ENCODE measurements at regions not wholly inside any gene's neighbourhood (a gene's known extent, or its start where the extent isn't known, plus 50 kb on each side); places are given as distances from the start of the nearest gene placed in this dataset.

DNA sequence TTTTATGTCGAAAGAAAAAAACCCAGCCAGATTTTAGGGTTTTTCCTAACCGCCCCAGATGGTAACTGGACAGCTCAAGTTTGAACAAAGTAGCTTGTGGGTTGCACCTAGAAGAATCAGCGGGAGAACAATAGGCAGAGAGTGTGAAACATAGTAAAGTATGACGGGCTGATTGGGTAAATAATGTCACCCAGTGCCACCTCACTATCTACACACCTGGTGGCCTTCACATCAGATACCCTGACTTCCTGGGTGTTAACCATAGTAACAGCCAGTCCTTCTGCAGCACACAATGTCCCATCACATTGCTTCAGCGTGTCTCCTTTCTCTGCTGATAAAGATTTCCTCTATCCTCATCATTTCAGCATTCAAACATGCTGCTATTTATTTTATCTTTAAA lies 159.1 kb upstream of the HS3ST1 start:
- DNase-seq (ENCODE audit: low read depth in 1 of 2, low spot score in 1 of 2), result no peak

DNA sequence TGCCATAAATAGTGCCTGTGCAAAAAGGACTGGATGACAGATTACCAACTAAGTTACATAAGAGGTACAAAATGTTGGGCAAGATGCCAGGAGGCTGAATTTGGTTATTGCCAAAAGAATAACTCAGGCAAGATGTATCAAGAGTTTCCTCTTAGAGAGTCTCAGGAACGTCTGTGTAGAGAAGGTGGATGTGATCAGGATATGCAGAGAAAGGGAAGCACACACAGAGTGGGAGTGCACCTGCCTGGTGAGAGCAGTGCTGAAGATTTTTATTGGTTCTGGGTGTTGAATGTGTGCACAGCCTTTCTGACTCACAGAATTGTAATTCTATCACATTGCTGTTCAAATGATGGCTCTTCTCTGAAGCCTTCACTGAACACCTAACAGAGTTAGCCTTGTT lies 156.8 kb upstream of the HS3ST1 start:
- no peak for DNase-seq (ENCODE audit: low read depth in 1 of 2, low spot score in 1 of 2)

DNA sequence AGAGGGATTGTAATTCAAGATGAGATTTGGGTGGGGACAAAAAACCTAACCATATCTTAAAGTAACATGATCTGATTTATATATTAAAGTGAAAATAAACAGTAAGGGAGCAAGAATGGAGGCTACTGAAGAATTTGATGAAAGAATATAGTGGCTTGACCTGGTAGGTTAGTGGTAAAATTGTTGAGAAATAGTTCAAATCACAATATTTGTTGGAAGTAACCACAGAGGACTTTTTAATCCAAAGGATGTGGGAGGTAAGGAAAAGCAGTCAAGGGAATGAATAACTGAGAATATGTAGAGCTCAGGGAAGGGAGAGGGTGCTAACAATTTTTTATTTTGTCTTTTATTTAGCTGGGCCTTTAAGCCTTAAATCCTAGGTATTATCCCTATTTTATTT lies 139.8 kb upstream of the HS3ST1 start:
- DNase-seq (ENCODE audit: low read depth in 1 of 2, low spot score in 1 of 2), result no peak

DNA sequence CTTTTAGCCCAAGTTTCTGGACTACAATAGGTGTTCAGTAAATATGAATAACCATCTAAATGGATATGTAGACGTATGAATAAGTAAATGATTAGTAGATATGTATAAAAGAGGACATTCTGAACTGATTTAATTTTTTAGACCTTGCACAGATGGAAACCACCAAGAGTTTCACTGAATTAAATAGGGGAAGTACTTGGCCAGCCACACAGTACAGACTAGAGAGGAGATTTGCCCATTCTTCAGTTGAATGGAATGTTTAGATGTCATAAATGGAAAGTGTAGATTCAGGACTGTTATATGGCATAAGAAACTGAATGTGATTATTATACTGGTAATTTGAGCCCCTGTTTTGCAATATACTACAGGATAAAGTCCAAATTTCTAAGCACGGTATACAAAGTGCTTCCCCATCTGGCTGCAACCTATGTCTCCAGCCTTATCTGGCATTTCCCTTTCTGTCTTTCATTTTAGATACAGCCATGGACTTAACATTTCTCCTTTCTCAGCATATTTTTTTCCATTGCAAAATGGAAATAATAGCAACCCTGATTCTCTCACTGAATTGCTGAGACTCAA lies 137.8 kb upstream of the HS3ST1 start:
- no peak for DNase-seq (ENCODE audit: low read depth in 1 of 2, low spot score in 1 of 2)

DNA sequence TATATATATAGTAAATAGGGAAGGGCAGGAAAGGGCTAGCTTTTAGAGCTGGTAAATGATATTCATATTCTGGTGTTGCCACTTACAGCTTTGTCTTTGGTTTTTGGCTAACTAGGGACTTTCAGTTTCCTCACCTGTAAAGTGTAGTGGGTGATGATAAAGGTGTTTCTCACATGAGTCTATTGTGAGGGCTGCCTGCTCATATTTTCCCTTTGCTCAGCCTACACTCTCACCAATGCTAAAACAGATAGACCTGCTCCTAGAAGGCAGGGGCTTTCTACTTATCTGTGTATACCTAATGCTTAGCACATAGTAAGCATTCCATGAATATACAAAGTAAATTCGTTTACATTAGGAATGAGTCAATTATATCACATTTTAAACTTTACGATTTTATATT lies 137.2 kb upstream of the HS3ST1 start:
- DNase-seq (ENCODE audit: low read depth in 1 of 2, low spot score in 1 of 2), result peak in 1 of 2 donors; percentile 11

DNA sequence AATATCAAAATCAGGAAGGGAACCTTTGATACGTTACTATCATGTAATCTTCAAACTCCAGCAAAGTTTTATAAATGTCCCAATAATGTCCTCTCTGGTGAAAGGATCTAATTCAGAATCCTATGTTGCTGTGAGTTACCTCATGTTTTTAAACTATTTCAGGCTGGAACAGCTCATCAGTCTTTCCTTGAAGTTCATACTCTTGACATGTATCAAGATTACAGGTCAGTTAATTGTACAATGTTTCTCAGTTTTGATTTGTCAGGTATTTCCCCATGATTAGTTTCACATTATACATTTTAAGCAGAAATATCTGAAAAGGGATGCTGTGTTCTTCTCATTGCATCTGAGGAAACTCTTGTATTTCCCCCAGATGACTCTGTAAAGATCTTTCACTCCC lies 136.5 kb upstream of the HS3ST1 start:
- no peak for DNase-seq (ENCODE audit: low read depth in 1 of 2, low spot score in 1 of 2)

DNA sequence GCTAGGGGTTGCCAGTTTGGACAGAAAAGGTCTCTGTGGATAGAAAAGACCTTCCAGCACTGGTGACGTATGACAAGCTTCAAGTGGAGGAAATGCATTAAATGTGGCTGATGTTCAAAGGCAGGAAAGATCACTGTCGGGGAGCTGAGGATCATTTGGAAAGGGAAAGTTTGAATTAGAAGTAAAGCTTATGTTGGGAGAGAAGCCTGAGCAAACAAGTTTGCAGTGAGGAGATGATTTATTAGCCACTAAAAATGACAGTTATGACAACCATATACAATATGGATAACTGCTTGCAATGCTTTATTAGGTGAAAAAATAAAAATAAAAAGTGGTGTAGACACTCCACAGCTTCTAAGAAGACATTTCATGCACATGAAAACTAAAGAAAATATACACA lies 135.3 kb upstream of the HS3ST1 start:
- DNase-seq (ENCODE audit: low read depth in 1 of 2, low spot score in 1 of 2), result no peak

DNA sequence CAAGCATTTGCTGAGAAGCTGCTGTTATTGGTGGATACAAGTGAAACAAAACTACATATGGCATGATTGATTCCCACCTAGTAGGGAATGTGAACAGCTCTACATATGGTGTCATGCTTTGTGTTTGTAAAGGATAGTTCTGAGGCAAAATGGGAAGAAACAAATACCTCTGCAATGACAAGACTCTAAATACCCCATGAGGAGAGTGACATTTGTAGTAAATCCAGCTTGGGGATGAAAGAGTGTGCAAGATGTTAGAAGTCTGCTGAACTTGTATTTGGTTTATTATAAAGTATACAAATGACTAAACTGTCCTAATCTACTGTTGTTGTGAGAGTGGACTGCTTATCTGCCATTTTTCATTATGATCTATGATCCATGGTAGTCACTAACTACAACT lies 120.8 kb upstream of the HS3ST1 start:
- DNase-seq (ENCODE audit: low read depth in 1 of 2, low spot score in 1 of 2), result no peak

DNA sequence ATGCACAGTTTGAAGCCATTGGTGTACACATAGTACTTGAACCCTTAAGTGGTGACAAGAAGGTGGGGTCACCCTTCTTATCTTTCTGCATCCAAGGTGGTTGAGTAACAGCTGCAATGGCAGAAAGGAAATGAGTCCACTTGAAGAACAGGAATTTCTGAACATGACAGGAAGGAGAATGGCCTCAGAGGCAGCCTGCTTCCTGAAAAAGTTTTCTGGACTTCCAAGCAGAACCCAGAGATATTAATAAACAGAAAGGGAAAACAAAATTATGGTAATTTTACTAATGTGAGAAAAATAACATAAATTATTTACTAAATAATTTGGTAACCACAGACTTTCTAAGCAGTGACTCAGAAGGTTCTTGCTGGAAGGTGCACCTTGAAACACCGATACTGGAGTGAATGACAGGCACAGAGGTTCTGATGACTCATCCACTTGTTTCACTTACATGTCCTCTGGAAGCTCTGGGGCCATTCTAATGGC lies 119.9 kb upstream of the HS3ST1 start:
- peak in 1 of 2 donors; percentile 11 for DNase-seq (ENCODE audit: low read depth in 1 of 2, low spot score in 1 of 2)

DNA sequence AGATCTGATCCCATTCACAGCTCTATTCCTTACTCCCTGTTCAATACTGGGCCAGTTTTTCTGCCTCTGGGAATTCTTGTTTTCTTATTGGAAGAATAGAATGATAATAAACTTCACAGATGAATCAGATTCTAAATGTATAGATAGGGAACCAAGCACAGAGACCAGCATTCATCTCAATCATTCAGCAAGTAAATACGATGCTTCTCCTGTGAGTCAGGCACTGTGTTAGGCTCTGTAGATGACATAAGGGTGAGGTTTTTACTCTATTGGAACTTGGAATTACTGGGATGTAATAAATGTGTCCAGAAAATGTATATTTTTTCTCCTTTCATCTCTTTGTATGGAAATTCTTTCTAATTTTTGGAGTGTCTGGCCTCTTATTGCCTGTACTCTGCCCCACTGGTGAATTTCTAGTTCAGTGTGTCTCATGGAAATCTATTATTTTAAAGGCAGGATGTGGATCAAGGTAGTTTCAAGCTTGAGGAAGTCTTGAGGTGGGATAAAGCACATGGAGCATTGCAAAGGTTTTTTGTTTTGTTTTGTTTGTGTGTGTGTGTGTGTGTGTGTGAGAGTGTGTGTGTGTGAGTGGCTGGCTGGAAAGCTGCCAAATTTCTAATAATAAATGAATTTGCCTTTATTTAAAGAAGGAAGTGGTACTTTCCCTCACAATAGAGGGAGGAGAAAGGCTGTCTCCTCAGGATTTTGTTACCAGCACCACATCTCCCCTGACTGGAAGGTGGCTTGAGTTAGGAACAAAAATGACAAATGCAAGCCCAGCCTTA lies 117.9 kb upstream of the HS3ST1 start:
- no peak for DNase-seq (ENCODE audit: low read depth in 1 of 2, low spot score in 1 of 2)

DNA sequence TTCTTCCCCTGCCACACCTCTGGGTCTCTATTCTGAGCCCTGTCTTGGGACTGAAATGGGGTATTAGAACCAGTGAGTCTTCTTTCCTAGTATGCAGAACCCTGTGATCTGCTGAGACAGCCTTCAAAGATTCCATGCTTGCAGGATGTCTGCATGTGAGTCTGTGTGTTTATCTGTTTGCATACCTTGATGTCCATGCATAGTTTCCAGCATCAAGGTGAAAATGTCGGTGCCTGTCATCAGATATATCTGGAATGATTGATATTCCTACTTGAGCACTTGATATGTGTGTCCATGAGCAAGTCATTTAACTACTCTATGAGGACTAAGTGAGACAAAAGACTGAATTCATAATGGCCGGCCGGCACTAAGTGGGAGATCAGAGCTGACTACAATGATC lies 117.0 kb upstream of the HS3ST1 start:
- no peak for DNase-seq (ENCODE audit: low read depth in 1 of 2, low spot score in 1 of 2)

DNA sequence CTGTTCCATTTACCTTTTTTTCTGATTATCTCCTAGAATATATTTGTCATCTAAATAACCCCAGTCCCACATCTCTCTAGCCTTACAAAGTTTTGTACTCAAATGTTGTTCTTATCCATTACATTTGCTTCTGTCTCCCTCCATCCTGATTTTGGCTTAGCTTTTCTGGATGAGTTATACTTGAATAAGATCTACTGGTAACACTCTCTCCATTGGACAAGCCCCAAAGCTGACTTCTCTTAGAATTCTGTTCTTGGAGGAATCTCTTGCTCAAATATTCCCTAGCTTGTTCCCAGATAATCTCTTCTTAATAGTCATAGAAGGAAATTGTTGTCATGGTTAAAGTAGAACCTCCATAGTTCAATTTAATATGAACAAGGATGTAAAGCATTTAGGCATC lies 115.5 kb upstream of the HS3ST1 start:
- DNase-seq (ENCODE audit: low read depth in 1 of 2, low spot score in 1 of 2), result no peak

DNA sequence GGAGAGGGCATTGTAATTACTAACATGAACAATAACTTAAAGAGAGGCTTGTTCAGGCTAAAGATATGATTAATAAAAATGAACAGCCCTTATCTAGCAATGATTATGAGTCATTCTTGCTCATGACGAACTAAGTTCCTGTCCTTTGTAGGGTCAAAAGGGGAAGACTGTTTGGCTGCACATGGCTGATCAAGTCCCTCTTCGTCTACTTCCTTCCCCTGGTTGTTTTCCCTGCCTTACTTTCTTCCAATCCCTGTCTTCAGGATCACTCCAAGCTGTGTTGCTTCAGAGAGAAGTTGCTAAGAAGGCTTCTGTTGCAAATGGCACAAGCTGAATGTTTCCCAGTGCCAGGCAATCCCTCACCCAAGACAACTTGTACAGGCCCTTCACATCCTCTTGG lies 115.0 kb upstream of the HS3ST1 start:
- no peak for DNase-seq (ENCODE audit: low read depth in 1 of 2, low spot score in 1 of 2)

DNA sequence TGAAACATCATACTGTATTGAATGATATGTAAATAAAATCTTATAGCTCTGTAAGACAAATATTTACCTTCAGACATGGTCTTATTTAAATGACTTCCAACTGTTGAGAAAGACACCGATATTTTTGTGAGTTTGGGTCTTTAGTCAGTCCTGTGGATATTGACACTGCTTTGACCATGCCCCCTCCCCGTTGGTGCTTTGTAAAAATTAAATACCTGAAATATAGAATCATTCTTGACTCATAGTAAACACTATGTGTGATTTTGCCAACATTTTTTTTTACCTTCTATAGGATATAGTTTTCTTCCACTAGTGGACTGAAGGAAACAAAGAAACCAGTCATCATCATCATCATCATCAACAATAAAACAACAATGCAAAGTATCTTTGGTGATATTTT lies 114.3 kb upstream of the HS3ST1 start:
- DNase-seq (ENCODE audit: low read depth in 1 of 2, low spot score in 1 of 2), result no peak

DNA sequence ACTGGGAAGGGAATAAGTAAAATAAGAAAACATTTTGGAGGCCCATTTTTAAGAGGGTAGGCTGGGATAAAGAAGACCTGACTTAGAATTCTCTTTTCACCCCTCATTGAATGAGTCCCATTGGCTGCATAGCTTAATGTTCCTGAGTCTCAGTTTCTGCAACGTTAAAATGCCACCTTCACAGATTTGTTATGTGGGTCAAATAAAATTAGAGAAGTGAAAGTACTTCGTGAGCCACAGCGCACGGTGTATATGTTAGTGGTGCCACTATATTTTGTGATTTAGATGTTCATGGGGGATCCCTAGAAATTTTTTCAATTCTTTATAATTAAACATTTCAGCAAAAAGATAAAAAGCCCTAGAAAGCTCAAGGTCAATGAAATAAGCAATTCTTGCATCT lies 109.2 kb upstream of the HS3ST1 start:
- DNase-seq (ENCODE audit: low read depth in 1 of 2, low spot score in 1 of 2), result no peak

DNA sequence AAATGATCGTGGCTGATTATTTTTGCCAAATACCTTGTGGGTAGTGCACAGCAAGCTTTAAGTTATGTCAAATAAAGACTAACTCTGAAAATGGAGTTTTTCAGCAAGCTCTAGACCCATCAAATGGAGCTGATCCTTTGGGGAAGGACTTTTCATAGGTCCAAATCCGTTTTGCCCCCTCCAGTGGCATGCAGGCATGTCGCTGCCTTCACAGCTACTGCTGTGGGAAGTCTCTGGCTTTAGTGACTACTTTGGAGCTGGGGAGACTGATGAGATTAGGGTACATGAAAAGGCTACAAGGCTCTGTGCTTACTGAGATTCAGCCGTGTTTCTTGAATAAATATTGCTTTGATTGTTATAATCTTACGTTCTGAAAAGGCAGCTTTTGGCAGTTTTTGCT lies 106.6 kb upstream of the HS3ST1 start:
- no peak for DNase-seq (ENCODE audit: low read depth in 1 of 2, low spot score in 1 of 2)

DNA sequence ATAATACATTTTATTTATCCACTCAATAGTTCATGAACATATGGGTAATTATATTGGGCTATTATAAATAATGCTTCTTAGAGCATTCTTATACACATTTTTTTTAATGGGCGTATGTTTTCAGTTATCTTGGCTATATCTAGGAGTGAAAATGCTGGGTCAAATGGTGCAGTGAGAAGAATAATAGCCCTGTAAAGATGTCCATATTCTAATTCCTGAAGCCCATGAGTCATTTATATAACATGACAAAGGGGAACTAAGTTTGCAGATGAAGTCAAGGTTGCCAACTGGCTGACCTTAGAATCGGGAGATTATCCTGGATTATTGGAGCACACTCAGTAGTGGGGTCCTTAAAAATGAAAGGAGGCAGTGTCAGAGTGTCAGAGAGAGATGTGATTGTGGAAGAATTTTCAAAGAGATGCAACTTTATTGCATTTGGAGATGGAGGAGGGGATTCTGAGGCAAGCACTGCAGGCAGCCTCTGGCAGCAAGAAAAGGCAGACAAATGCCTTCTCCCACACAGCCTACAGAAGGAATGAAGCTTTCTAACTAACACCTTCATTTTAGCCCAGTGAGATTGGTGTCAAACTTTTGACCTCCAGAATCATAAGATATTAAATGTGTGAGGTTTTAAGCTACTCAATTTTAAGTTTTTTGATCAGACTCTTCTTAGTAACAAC lies 106.1 kb upstream of the HS3ST1 start:
- DNase-seq (ENCODE audit: low read depth in 1 of 2, low spot score in 1 of 2), result no peak

DNA sequence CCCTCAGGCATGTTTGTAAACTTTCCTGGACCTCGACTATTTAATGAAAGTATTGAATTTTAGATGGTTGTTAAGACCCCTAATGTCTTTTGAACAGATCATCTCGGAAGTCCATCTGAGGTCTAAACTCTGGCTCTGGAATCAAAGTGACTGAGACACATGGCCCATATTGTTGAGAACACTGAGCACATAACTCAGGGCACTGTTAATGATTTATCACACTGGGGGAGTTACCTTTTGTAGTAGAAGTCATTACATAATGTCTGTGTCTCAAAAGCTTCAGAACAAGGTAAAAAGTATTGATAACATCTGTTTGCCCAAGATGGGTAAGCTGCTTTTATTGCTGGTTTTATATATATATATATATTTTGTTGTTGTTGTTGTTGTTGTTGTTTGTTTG lies 103.4 kb upstream of the HS3ST1 start:
- no peak for DNase-seq (ENCODE audit: low read depth in 1 of 2, low spot score in 1 of 2)

DNA sequence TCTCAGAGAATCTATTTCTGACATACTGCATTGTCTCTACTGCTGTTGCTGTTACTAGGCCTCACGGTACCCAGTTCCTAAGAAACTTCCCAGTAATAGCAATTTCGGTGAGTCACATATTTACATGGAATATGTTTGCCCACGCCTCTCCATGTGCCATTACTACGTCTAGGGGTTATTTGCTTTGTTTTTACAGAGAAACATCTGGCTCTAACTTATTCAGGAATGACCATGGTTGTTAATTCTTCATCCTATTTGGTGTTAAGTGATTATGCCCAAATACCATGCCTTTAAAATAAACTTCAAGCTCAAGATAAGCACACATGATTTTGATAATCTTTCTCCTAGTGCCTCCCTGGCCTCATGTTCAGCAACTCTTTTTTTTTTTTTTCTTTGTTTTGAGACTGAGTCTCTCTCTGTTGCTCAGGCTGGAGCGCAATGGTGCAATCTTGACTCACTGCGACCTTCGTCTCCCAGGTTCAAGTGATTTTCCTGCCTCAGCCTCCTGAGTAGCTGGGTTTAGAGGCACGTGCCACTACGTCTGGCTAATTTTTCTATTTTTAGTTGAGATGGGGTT lies 101.0 kb upstream of the HS3ST1 start:
- no peak for DNase-seq (ENCODE audit: low read depth in 1 of 2, low spot score in 1 of 2)

DNA sequence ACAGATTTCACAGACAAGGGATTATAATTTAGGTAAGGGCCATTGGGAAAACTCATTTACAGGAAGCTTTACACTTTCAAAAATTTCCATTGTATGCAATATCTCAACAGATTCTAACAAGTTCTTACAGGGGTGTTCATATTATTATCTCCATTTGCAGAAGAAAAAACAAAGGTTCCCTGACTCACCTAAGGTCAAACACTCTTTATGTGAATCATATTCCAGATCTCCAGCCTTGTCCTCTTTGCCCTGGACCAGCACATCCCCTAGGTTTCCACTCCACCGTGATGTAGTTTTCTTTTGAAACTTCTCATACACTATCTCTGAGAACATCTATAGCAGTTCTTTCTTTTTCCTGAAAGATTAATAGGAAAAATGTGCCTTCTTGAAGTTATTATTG lies 96.4 kb upstream of the HS3ST1 start:
- DNase-seq (ENCODE audit: low read depth in 1 of 2, low spot score in 1 of 2), result no peak

DNA sequence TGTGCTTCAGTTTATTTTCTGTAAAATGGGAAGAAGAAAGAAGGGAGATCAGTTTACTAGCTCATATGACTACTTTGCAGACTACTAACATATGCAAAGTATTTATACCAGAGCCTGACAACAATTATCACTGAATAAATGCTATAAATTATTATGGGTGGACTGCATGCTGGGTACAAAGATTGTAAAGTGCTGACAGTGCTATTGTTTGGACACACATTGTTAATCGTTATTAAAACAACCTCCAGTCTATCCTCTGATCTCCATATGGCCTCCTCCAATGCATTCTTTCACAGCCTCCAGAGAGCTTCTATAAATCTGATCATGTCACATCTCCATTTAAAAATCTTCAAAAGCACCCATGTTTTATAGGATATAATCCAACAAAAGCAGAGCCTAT lies 90.1 kb upstream of the HS3ST1 start:
- no peak for DNase-seq (ENCODE audit: low read depth in 1 of 2, low spot score in 1 of 2)

DNA sequence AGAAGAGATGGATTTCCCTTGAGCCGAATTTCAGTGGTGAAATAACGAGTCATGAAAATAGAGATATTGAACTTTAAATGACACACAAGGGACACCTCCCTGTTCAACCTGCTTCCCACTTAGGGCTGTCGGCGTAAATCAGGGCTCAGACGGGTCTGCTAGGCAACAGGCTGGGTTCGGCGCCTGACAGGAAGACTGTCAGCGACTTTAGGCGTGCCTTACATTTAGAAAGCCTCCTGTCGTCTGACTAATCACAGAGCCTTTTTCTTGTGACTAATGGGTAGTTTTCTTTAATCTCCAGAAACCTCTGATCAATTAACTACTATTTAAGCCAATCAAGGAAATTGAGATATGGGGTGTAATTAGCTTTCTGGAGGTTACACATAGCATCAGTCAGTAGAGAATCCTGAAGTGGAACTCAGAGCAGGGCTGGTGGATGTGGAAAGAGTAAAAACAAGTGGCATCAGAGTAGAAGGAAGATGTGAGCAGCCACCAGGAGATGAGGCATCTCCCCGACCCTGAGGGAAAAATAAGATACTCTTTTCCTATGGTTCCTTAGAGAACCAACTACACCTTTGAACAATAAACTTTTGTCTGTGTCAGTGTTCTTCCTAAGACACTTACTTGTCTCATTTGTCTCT lies 86.2 kb upstream of the HS3ST1 start:
- no peak for DNase-seq (ENCODE audit: low read depth in 1 of 2, low spot score in 1 of 2)

All from activated CD4-positive, alpha-beta T cell treated with anti-CD3 and anti-CD28 coated beads, Interleukin-2, amount 50 U/mL, for 24 hours (primary cell).